ENCODE measurements at regions not wholly inside any gene's neighbourhood (a gene's known extent, or its start where the extent isn't known, plus 50 kb on each side); places are given as distances from the start of the nearest gene placed in this dataset.

- Histone ChIP-seq H3K27me3 (ENCODE audit: control insufficient read depth, insufficient read depth, low read length) (no peaks in the 10 kb centered on the region), H3K9me3 (ENCODE audit: control insufficient read depth, insufficient read depth, low read length) (peaks cover 2% of the 10 kb centered on the region; the same call in 1 of the 2 replicates), H3K27ac (ENCODE audit: low read depth, low read length) (peak overlapping the region; percentile 85), H3K4me3 (ENCODE audit: low read depth, low read length) (no peak overlapping the region)
- TF ChIP-seq CTCF (IDR thresholded peaks at IDR 0.05; ENCODE audit: low read depth, low read length): no peak
- ChIA-PET CTCF (no interaction called here), POLR2A (interaction anchor here (0.5 kb wide), 1 partner anchor 25 kb away, joined by 4 read pairs; no protein-coding TSS in a partner anchor)
- peak; percentile 76 for DNase-seq (ENCODE audit: low read depth, low spot score)
Observed at GRCh38 chr17:31740611-31741082, 118.4 kb downstream of the COPRS start.

DNA sequence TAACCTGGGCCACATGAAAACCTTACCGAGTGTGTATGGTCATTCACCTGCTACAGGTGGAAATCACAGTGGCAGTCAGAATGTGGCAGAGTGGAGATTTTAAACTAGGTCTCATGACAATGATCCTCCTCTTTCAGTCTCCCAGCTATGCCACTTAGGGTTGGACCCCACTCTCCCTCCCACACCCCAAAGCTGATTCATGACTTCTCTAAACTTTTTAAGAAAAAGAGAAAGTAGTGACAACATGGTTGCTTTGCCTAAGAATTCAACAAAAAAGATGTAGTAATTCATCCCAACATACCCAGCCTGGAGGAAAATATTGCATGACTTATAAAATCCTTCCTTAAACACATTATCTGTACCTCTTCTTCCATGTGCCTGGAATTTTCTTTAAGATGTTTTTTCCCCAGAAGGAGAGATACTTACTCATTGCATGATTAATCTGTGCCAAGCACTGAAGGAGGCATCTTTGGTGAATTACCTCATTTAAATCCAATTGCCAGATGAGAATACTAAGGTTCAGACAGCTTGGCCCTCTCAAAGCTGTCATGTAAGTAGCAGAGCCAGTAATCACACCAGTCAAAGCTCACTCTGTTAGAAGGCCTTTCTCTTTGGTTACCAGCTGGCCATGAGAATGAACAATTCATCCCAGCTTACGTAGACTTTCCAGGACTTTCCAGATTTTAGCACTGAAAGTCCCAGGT is 119.9 kb downstream of the COPRS start:
- ChIA-PET CTCF (no interaction called here), POLR2A (no interaction called here)
- Histone ChIP-seq H3K9me3 (ENCODE audit: control insufficient read depth, insufficient read depth, low read length) (peaks cover 2% of the 10 kb centered on the region; the same call in 1 of the 2 replicates), H3K27me3 (ENCODE audit: control insufficient read depth, insufficient read depth, low read length) (no peaks in the 10 kb centered on the region), H3K4me3 (ENCODE audit: low read depth, low read length) (no peak overlapping the region), H3K27ac (ENCODE audit: low read depth, low read length) (peak overlapping the region; percentile 52)
- TF ChIP-seq CTCF (IDR thresholded peaks at IDR 0.05; ENCODE audit: low read depth, low read length): no peak
- peak; percentile 59 for DNase-seq (ENCODE audit: low read depth, low spot score)

DNA sequence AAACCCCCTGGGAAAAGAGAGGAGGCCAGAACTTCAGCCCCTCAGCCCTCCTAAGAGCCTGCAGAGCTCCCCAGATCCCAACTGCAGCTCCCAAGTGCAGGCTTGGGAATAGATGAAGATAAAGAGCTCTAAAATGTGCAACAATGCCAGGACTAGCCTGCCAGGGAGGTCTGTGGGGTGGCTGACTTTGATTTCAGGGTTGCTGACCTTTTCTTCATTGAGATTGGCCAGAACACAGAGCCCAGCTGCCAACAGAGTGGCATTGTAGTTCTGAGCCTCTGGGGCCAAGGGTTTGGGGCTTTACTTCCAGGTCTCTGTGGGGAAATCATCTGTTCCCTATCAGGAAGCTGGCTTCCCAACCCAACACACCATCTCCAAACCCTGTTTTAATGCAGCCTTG is 120.6 kb downstream of the COPRS start:
- Histone ChIP-seq H3K9me3 (ENCODE audit: control insufficient read depth, insufficient read depth, low read length) (peaks cover 2% of the 10 kb centered on the region; the same call in 1 of the 2 replicates), H3K27ac (ENCODE audit: low read depth, low read length) (peak overlapping the region; percentile 25), H3K27me3 (ENCODE audit: control insufficient read depth, insufficient read depth, low read length) (no peaks in the 10 kb centered on the region), H3K4me3 (ENCODE audit: low read depth, low read length) (no peak overlapping the region)
- no peak for DNase-seq (ENCODE audit: low read depth, low spot score)
- ChIA-PET POLR2A (no interaction called here), CTCF (no interaction called here)
- TF ChIP-seq CTCF (IDR thresholded peaks at IDR 0.05; ENCODE audit: low read depth, low read length): no peak

GRCh38 chr17:31738067-31738466 is 121.0 kb downstream of the COPRS start:
- CTCF ChIA-PET: no interaction called here

More at GRCh38 chr17:31738067-31738466, 121.0 kb downstream of the COPRS start:
- H3K27ac ChIP-seq (ENCODE audit: low read depth, low read length): no peak overlapping the region
- TF ChIP-seq CTCF (IDR thresholded peaks at IDR 0.05; ENCODE audit: low read depth, low read length): no peak
- no peak overlapping the region for H3K4me3 ChIP-seq (ENCODE audit: low read depth, low read length)
- peaks cover 2% of the 10 kb centered on the region; the same call in 1 of the 2 replicates for H3K9me3 ChIP-seq (ENCODE audit: control insufficient read depth, insufficient read depth, low read length)
- POLR2A ChIA-PET: no interaction called here
- no peak for DNase-seq (ENCODE audit: low read depth, low spot score)
- no peaks in the 10 kb centered on the region for H3K27me3 ChIP-seq (ENCODE audit: control insufficient read depth, insufficient read depth, low read length)

Data from AG04450 (cell line).